WERI-Rb-1 (cell line): ENCODE measurements at regions not wholly inside any gene's neighbourhood (a gene's known extent, or its start where the extent isn't known, plus 50 kb on each side); places are given as distances from the start of the nearest gene placed in this dataset.
"Not testable (repeated sequence)": the region's sequence is repeated elsewhere in the genome, so short reads cannot be mapped to it uniquely, and the experiment has no call there.

Source experiments
- DNase-seq: peaks from one replicate; pipeline ENCODE4 v3.0.0-alpha.2; 2020
- H3K27ac ChIP-seq: fragments of 250-450 bp; sonication (Bioruptor Pico); 2 replicates; pipeline ENCODE4 v1.5.1; 2020; ENCODE audit warnings: mild to moderate bottlenecking, moderate library complexity
- H3K27me3 ChIP-seq: fragments of 250-450 bp; sonication (Bioruptor Pico); 2 replicates; pipeline ENCODE4 v1.5.1; 2021; ENCODE audit warnings: mild to moderate bottlenecking, low read depth, moderate library complexity; ENCODE audit not compliant: insufficient read depth, severe bottlenecking
- H3K36me3 ChIP-seq: fragments of 250-450 bp; sonication (Bioruptor Pico); 2 replicates; pipeline ENCODE4 v1.5.1; 2020; ENCODE audit warnings: mild to moderate bottlenecking, moderate library complexity
- H3K4me3 ChIP-seq: 2 replicates; pipeline ENCODE4 v1.5.1; 2011; ENCODE audit warnings: low read depth, mild to moderate bottlenecking, control low read depth, low read length
- H3K9me3 ChIP-seq: fragments of 250-450 bp; sonication (Bioruptor Pico); 2 replicates; pipeline ENCODE4 v1.5.1; 2021; ENCODE audit warnings: mild to moderate bottlenecking, moderate library complexity; ENCODE audit not compliant: severe bottlenecking
- CTCF ChIP-seq: IDR thresholded peaks from 2 replicates; pipeline ENCODE4 v1.5.1; 2011; ENCODE audit warnings: low read depth, mild to moderate bottlenecking, control low read depth, inconsistent platforms, low read length

- Histone ChIP-seq H3K9me3 (no peaks in the 10 kb centered on the region), H3K36me3 (no peaks in the 10 kb centered on the region), H3K27ac (no peak overlapping the region), H3K27me3 (no peaks in the 10 kb centered on the region), H3K4me3 (no peak overlapping the region)
- TF ChIP-seq CTCF: no peak
- no peak for DNase-seq
These were observed 85.2 kb upstream of the SEMA3C start for GRCh38 chr7:81004098-81004497.

- H3K4me3 ChIP-seq: no peak overlapping the region
- no peak overlapping the region for H3K27ac ChIP-seq
- no peak for DNase-seq
- no peak for TF ChIP-seq CTCF
- H3K9me3 ChIP-seq: no peaks in the 10 kb centered on the region
- H3K27me3 ChIP-seq: no peaks in the 10 kb centered on the region
- no peaks in the 10 kb centered on the region for H3K36me3 ChIP-seq
These were observed 84.5 kb upstream of the SEMA3C start for GRCh38 chr7:81003326-81003725.

DNA sequence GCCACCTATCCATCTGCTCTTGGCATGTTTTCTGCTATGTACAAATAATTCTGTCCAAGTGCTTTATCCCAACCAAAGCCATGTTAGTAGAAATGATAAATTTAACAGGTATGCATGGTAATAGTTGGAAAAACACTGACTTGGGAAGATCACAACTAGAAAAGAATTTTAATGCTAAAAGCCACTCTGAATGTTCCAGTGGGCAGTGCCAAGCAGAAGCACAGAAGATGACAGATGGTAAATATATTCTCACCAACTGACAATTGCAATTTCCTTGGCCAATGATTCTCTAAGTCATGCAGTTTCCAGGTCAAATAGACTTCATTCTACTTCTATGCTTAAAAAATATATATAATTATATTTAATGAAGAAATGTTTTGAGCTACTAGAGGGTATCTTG lies 83.6 kb upstream of the SEMA3C start:
- H3K4me3 ChIP-seq: no peak overlapping the region
- DNase-seq: no peak
- H3K27ac ChIP-seq: no peak overlapping the region
- no peaks in the 10 kb centered on the region for H3K9me3 ChIP-seq
- H3K36me3 ChIP-seq: no peaks in the 10 kb centered on the region
- H3K27me3 ChIP-seq: no peaks in the 10 kb centered on the region
- TF ChIP-seq CTCF: no peak

DNA sequence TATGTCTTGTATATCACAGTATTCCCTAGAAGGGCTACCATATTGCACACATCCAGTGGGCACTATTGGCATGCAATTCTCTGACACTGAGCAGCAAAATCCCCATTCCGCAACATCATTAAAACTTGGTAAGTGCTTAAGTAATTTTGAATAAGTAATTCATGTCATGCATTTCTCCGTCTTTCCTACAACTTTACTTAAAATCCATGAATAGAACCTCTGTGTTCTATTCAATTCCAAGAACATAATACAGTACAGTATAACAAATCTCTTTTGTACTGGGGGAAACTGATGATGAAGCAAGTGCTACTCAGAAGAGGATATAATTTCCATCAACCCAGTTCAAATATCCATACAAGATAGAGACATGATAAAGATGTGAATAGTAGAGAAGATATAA lies 80.9 kb upstream of the SEMA3C start:
- H3K4me3 ChIP-seq: no peak overlapping the region
- no peaks in the 10 kb centered on the region for H3K36me3 ChIP-seq
- no peaks in the 10 kb centered on the region for H3K27me3 ChIP-seq
- no peak overlapping the region for H3K27ac ChIP-seq
- DNase-seq: no peak
- no peaks in the 10 kb centered on the region for H3K9me3 ChIP-seq
- TF ChIP-seq CTCF: no peak

DNA sequence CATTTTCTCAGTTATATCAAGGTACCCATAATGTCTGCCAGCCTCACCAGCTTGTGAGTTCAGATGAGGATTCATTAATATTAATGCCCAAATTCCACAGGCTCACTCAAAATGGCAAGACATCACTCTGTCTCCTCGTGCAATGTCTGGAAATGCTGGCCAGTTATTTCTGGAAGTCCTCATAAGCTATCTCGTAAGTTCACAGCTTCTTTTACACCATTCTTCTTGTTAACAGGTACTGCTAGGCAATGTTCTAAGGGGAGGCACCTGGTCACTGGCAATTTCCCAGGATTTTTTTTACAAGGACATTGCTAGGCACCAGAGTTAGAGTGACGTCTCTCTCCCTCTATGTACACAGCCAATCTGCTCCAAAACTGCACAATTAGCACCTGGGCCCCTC lies 80.2 kb upstream of the SEMA3C start:
- Histone ChIP-seq H3K9me3 (no peaks in the 10 kb centered on the region), H3K27ac (no peak overlapping the region), H3K36me3 (no peaks in the 10 kb centered on the region), H3K4me3 (no peak overlapping the region), H3K27me3 (no peaks in the 10 kb centered on the region)
- no peak for TF ChIP-seq CTCF
- DNase-seq: no peak

DNA sequence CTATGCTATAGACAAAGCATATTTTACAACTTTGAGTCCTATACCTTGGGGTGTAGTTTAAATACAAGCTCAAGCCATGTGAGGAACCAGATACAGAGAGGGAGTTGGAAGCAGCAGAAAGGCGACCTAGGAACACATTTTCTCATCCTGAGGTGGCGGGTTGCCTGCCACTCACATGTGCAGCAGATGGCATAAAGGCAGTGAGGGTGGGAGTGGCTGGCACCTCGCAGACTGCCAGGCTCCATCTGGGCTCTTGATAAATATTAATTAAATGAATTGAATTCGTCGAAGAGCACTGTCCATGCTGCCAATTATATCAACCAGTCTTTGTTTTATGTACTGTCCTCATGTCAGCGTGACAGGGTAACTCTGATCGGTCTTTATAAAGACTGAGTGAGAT lies 79.0 kb upstream of the SEMA3C start:
- Histone ChIP-seq H3K4me3 (no peak overlapping the region), H3K9me3 (no peaks in the 10 kb centered on the region), H3K36me3 (no peaks in the 10 kb centered on the region), H3K27me3 (no peaks in the 10 kb centered on the region), H3K27ac (no peak overlapping the region)
- TF ChIP-seq CTCF: no peak
- no peak for DNase-seq

DNA sequence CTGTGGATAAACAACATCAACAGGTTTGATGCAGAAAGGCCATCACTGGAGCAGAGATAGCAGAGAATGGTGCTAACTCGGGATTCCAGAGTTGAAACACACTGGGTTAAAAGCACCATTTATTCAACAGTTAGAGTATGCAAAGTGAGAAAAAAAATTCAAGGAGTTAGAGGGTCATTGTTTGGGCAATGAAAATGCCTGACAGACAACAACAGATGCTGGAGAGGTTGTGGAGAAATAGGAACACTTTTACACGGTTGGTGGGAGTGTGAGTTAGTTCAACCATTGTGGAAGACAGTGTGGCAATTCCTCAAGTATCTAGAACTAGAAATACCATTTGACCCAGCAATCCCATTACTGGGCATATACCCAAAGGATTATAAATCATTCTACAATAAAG lies 77.4 kb upstream of the SEMA3C start:
- H3K9me3 ChIP-seq, DNase-seq, H3K4me3 ChIP-seq, H3K27me3 ChIP-seq, H3K36me3 ChIP-seq, H3K27ac ChIP-seq: not testable (repeated sequence)
